PC-9 (cell line): ENCODE measurements at regions not wholly inside any gene's neighbourhood (a gene's known extent, or its start where the extent isn't known, plus 50 kb on each side); places are given as distances from the start of the nearest gene placed in this dataset.
A peak's percentile ranks its signal among the peaks of the same experiment; 100 is the strongest.

Source experiments
- BruUV-seq: library from RNA; stranded (reverse); fragments of 400-500 nt; replicated peaks from 2 replicates; lab custom pipeline; 2021; lab: Mats Ljungman, UMichigan
- CTCF ChIA-PET: fragments of 300-600 bp; sonication (Branson Sonifier 250); formaldehyde crosslinking; loops from one replicate; lab custom pipeline; 2022; ENCODE audit warnings: antibody characterized with exemption; lab: Charles Lee
- POLR2A ChIA-PET: fragments of 300-600 bp; sonication (Branson Sonifier 250); formaldehyde crosslinking; loops from one replicate; lab custom pipeline; 2022; ENCODE audit warnings: antibody characterized with exemption; ENCODE audit not compliant: unreplicated experiment; lab: Charles Lee
- DNase-seq, 2 experiments: peaks; one replicate each; pipeline versions ENCODE4 v3.0.0 to v3.0.0-alpha.2; 2015 to 2022; ENCODE audit warnings: mixed read lengths in 1 of 2
- H2AFZ ChIP-seq: fragments of 200-600 bp; sonication (generic); 2 replicates; pipeline ENCODE4 v1.8.1; 2017; ENCODE audit warnings: antibody characterized with exemption
- H3F3A ChIP-seq: fragments of 200-600 bp; sonication (generic); 2 replicates; pipeline ENCODE4 v1.8.1; 2017; ENCODE audit warnings: antibody characterized with exemption, mild to moderate bottlenecking, low read depth; ENCODE audit not compliant: insufficient read depth
- H3K27ac ChIP-seq: fragments of 200-600 bp; sonication (generic); 2 replicates; pipeline ENCODE4 v1.6.1; 2016; ENCODE audit warnings: mixed run types
- H3K27me3 ChIP-seq: fragments of 200-600 bp; sonication (generic); 2 replicates; pipeline ENCODE4 v1.6.1; 2016; ENCODE audit warnings: low read depth, mixed run types; ENCODE audit not compliant: insufficient read depth
- H3K36me3 ChIP-seq: fragments of 200-600 bp; sonication (generic); 2 replicates; pipeline ENCODE4 v1.6.1; 2016; ENCODE audit warnings: low read depth, mixed run types
- H3K4me1 ChIP-seq: fragments of 200-600 bp; sonication (generic); replicated peaks from 2 replicates; pipeline ENCODE4 v1.6.1; 2016; ENCODE audit warnings: mixed run types; ENCODE audit not compliant: insufficient read depth
- H3K4me2 ChIP-seq: fragments of 200-600 bp; sonication (generic); 2 replicates; pipeline ENCODE4 v1.6.1; 2017; ENCODE audit warnings: mixed run types
- H3K4me3 ChIP-seq: fragments of 200-600 bp; sonication (generic); 2 replicates; pipeline ENCODE4 v1.6.1; 2016; ENCODE audit warnings: mixed run types
- H3K79me2 ChIP-seq: fragments of 200-600 bp; sonication (generic); 2 replicates; pipeline ENCODE4 v1.6.1; 2017; ENCODE audit warnings: low read depth, mixed run types
- H3K9me2 ChIP-seq: fragments of 200-600 bp; sonication (generic); 2 replicates; pipeline ENCODE4 v1.8.1; 2017; ENCODE audit warnings: mild to moderate bottlenecking; ENCODE audit not compliant: insufficient read depth
- H3K9me3 ChIP-seq: fragments of 200-600 bp; sonication (generic); 2 replicates; pipeline ENCODE4 v1.8.1; 2016; ENCODE audit warnings: low read depth; ENCODE audit not compliant: insufficient read depth
- H4K20me1 ChIP-seq: fragments of 200-600 bp; sonication (generic); 2 replicates; pipeline ENCODE4 v1.8.1; 2017; ENCODE audit not compliant: insufficient read depth
- EZH2 ChIP-seq: fragments of 200-600 bp; sonication (generic); IDR thresholded peaks from 2 replicates; pipeline ENCODE4 v1.8.0; 2017; ENCODE audit warnings: antibody characterized with exemption, low read depth
- intact Hi-C: fragments of 100-400 bp; cut with micrococcal nuclease; formaldehyde crosslinking; loops from one replicate; pipeline ENCODE4 v1.10.0; 2022; ENCODE audit not compliant: unreplicated experiment
- TF ChIP-seq, protein P1 (sequence below): fragments of 200-600 bp; sonication (generic); conservative IDR thresholded peaks from 2 replicates; pipeline ENCODE4 v1.6.1; 2017; ENCODE audit warnings: mixed run types, antibody characterized with exemption, mild to moderate bottlenecking, moderate library complexity

DNA sequence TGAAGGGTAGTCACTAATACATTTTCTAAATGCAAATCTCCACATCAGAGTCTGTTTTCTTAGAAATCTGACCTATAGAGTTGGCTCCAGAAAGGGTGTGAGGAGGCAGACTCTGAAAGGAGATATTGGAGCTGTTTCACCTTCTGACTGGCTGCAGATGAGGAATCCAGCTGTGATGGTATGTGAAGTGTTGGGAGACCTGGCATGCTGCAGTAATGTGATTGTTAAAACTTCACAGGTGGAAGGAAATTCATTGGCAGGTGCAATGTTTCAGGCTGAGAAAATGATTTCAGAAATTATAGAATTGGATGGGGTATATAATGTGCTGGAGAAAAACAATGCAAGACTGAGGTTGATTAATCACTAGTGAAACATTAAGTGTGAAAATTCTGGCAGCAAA is 1134.0 kb upstream of the LRRN3 start:
- no peak for DNase-seq
- Histone ChIP-seq H3K9me2 (no peaks in the 10 kb centered on the region), H3K4me1 (no peaks in the 10 kb centered on the region), H3K27me3 (no peaks in the 10 kb centered on the region), H3K9me3 (no peaks in the 10 kb centered on the region), H3K36me3 (no peaks in the 10 kb centered on the region), H3K27ac (no peak overlapping the region), H3F3A (no peaks in the 10 kb centered on the region), H3K4me3 (no peak overlapping the region), H3K4me2 (no peak overlapping the region), H4K20me1 (no peaks in the 10 kb centered on the region), H3K79me2 (no peaks in the 10 kb centered on the region), H2AFZ (no peak overlapping the region)
- no TSS peak for BruUV-seq
- intact Hi-C loops: no loop called here
- POLR2A ChIA-PET: no interaction called here
- TF ChIP-seq, protein P1, sequence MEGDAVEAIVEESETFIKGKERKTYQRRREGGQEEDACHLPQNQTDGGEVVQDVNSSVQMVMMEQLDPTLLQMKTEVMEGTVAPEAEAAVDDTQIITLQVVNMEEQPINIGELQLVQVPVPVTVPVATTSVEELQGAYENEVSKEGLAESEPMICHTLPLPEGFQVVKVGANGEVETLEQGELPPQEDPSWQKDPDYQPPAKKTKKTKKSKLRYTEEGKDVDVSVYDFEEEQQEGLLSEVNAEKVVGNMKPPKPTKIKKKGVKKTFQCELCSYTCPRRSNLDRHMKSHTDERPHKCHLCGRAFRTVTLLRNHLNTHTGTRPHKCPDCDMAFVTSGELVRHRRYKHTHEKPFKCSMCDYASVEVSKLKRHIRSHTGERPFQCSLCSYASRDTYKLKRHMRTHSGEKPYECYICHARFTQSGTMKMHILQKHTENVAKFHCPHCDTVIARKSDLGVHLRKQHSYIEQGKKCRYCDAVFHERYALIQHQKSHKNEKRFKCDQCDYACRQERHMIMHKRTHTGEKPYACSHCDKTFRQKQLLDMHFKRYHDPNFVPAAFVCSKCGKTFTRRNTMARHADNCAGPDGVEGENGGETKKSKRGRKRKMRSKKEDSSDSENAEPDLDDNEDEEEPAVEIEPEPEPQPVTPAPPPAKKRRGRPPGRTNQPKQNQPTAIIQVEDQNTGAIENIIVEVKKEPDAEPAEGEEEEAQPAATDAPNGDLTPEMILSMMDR: no peak
- TF ChIP-seq EZH2: no peak
- CTCF ChIA-PET: no interaction called here

DNA sequence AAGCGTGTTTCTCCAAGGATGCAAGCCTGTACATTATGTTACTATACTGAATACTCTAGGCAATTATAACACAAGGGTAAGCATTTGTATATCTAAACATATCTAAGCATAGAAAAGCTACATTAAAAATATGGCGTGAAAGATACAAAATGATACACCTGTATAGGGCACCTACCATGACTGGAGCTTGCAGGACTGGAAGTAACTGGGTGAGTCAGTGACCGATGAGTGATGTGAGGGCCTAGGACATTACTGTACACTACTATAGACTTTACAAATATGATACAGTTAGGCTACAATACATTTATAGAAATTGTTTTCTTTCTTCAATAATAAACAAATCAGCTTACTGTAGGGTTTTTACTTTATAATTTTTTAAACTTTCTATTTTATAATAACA is 1127.2 kb upstream of the LRRN3 start:
- no peaks in the 10 kb centered on the region for H3F3A ChIP-seq
- DNase-seq: no peak
- no TSS peak for BruUV-seq
- H3K36me3 ChIP-seq: no peaks in the 10 kb centered on the region
- intact Hi-C loops: no loop called here
- TF ChIP-seq EZH2: no peak
- TF ChIP-seq, protein P1: no peak
- no peaks in the 10 kb centered on the region for H3K27me3 ChIP-seq
- H3K9me2 ChIP-seq: no peaks in the 10 kb centered on the region
- no peaks in the 10 kb centered on the region for H3K79me2 ChIP-seq
- ChIA-PET POLR2A (no interaction called here), CTCF (no interaction called here)
- no peak overlapping the region for H3K27ac ChIP-seq
- peaks cover 6% of the 10 kb centered on the region; the same call in 1 of the 2 replicates for H3K4me1 ChIP-seq
- H3K4me2 ChIP-seq: no peak overlapping the region
- no peaks in the 10 kb centered on the region for H3K9me3 ChIP-seq
- no peak overlapping the region for H3K4me3 ChIP-seq
- no peaks in the 10 kb centered on the region for H4K20me1 ChIP-seq
- H2AFZ ChIP-seq: no peak overlapping the region

DNA sequence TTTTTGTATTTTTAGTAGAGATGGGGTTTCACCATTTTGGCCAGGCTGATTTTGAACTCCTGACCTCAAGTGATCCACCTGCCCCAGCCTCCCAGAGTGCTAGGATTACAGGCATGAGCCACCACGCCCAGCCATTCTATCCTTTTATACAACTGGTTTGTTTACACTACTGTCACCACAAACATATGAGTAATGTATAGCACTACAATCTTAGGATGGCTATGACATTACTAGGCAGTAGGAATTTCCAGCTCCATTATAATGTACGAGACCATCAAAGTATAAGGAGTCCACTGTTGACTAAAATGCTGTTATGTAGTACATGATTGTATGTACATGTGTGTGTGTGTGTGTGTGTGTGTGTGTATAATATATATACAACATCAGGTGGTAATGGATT is 1126.1 kb upstream of the LRRN3 start:
- DNase-seq: peak; percentile 43 to 71
- no peaks in the 10 kb centered on the region for H4K20me1 ChIP-seq
- TF ChIP-seq, protein P1: no peak
- no peak for TF ChIP-seq EZH2
- no peak overlapping the region for H3K4me3 ChIP-seq
- H3K27me3 ChIP-seq: no peaks in the 10 kb centered on the region
- no peaks in the 10 kb centered on the region for H3K9me2 ChIP-seq
- BruUV-seq: no TSS peak
- POLR2A ChIA-PET: no interaction called here
- no peak overlapping the region for H3K27ac ChIP-seq
- H3K4me2 ChIP-seq: no peak overlapping the region
- H3K36me3 ChIP-seq: no peaks in the 10 kb centered on the region
- H3K79me2 ChIP-seq: no peaks in the 10 kb centered on the region
- CTCF ChIA-PET: no interaction called here
- intact Hi-C loops: no loop called here
- H2AFZ ChIP-seq: no peak overlapping the region
- H3F3A ChIP-seq: no peaks in the 10 kb centered on the region
- H3K9me3 ChIP-seq: no peaks in the 10 kb centered on the region
- H3K4me1 ChIP-seq: peaks cover 6% of the 10 kb centered on the region; the same call in 1 of the 2 replicates
